Lower lobe of right lung (tissue), 2 donors: ENCODE measurements at regions not wholly inside any gene's neighbourhood (a gene's known extent, or its start where the extent isn't known, plus 50 kb on each side); places are given as distances from the start of the nearest gene placed in this dataset.

Experiments used
- ATAC-seq, 2 donors: fragments of 200-7000 bp; cut with Tn5 transposase; one replicate each; pipeline ENCODE4 v1.9.1; 2020 to 2022; ENCODE audit warnings: mild to moderate bottlenecking in 2 of 2, moderate library complexity in 2 of 2
- DNase-seq: peaks from one replicate; pipeline ENCODE4 v3.0.0-alpha.2; 2020
- H3K27ac ChIP-seq: fragments of 200-600 bp; one replicate; pipeline ENCODE4 v1.8.0; 2022
- H3K27me3 ChIP-seq: fragments of 200-600 bp; one replicate; pipeline ENCODE4 v1.8.0; 2022; ENCODE audit warnings: low read depth
- H3K36me3 ChIP-seq: fragments of 200-600 bp; one replicate; pipeline ENCODE4 v1.8.0; 2022; ENCODE audit warnings: mild to moderate bottlenecking
- H3K4me1 ChIP-seq: fragments of 200-600 bp; one replicate; pipeline ENCODE4 v1.8.0; 2022
- H3K4me3 ChIP-seq: fragments of 200-600 bp; one replicate; pipeline ENCODE4 v1.8.0; 2022; ENCODE audit warnings: mild to moderate bottlenecking
- H3K9me3 ChIP-seq: fragments of 200-600 bp; one replicate; pipeline ENCODE4 v1.8.0; 2022
- intact Hi-C: fragments of 100-400 bp; cut with DNase I; formaldehyde crosslinking; loops from one replicate; pipeline ENCODE4 v1.11.0; 2022
- TF ChIP-seq, protein P1 (sequence below): fragments of 200-600 bp; IDR thresholded peaks from one replicate; pipeline ENCODE4 v1.8.0; 2022; ENCODE audit warnings: antibody characterized with exemption, mild to moderate bottlenecking
- donor health status: DM: no; HTN: yes; CAD: no; lungs with severe emphysema.

DNA sequence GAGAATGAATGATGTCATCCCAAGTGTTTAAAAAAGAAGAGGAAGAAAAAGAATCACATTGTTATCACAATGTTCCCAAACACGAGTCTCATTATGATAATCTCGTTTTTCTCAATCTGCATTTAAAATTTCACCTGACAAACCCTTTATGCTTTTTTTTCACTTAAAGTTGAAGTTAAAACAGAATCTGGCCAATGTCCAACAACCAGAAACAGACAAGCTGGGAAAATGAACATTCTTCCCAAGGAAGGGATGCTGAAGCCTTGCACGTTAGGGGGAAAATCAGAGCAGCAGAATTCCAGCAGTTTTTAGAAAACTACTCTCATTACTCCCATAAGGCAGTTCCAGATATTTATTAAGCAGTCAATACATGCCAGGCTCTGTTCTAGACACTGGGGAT is 245.3 kb downstream of the TMEM182 start:
- no peak for DNase-seq

DNA sequence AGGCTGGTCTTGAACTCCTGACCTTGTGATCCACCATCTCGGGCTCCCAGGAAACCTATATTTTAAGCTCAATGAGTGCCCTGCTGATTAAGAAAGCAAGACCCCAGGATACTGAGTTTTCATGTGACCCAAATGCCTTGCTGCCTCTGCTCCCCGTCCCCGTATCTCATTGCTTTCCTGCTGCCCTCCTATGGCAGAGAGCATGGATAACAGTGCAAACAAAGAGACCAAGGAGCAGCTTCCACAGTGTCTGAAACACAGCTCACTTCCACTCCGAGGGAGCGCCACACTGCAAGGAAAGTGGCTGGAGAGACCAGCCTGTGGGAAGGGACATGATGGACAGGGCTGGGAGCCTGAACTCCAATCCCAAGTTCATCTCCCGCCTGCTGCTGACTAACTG is 246.8 kb downstream of the TMEM182 start:
- no peaks in the 10 kb centered on the region for H3K4me1 ChIP-seq
- intact Hi-C loops = no loop called here
- no peaks in the 10 kb centered on the region for H3K9me3 ChIP-seq
- H3K27me3 ChIP-seq = no peaks in the 10 kb centered on the region
- DNase-seq (no peak), ATAC-seq (no peak)
- TF ChIP-seq, protein P1, sequence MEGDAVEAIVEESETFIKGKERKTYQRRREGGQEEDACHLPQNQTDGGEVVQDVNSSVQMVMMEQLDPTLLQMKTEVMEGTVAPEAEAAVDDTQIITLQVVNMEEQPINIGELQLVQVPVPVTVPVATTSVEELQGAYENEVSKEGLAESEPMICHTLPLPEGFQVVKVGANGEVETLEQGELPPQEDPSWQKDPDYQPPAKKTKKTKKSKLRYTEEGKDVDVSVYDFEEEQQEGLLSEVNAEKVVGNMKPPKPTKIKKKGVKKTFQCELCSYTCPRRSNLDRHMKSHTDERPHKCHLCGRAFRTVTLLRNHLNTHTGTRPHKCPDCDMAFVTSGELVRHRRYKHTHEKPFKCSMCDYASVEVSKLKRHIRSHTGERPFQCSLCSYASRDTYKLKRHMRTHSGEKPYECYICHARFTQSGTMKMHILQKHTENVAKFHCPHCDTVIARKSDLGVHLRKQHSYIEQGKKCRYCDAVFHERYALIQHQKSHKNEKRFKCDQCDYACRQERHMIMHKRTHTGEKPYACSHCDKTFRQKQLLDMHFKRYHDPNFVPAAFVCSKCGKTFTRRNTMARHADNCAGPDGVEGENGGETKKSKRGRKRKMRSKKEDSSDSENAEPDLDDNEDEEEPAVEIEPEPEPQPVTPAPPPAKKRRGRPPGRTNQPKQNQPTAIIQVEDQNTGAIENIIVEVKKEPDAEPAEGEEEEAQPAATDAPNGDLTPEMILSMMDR = no peak
- no peak overlapping the region for H3K27ac ChIP-seq
- H3K4me3 ChIP-seq = no peak overlapping the region
- no peaks in the 10 kb centered on the region for H3K36me3 ChIP-seq

More for the DNA sequence above, 245.3 kb downstream of the TMEM182 start:
- TF ChIP-seq, protein P1 = no peak
- Histone ChIP-seq H3K27ac (no peak overlapping the region), H3K36me3 (no peaks in the 10 kb centered on the region), H3K4me1 (no peaks in the 10 kb centered on the region), H3K27me3 (no peaks in the 10 kb centered on the region), H3K4me3 (no peak overlapping the region), H3K9me3 (no peaks in the 10 kb centered on the region)
- ATAC-seq = no peak
- intact Hi-C loops = no loop called here

DNA sequence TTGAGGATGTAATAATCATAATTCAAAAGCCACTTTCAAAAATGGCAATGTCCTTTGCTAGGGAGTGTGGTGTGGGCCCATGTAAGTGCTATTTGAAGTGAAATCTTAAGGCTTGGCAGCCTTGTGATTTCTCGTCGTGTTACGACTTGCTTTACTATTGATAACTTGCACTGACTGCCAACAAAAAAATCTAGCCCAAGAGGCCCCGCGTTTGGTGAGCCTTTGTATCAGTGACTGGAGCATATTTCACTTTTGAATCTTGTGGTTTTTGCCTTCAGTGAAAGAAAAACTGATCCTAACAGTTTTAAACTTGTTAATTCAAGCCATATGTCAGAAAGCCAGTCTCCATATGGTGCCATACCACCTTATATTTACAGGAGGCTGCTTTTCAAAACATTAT is 248.0 kb downstream of the TMEM182 start:
- Histone ChIP-seq H3K36me3 (no peaks in the 10 kb centered on the region), H3K27me3 (no peaks in the 10 kb centered on the region), H3K4me1 (no peaks in the 10 kb centered on the region), H3K27ac (no peak overlapping the region), H3K9me3 (no peaks in the 10 kb centered on the region), H3K4me3 (no peak overlapping the region)
- DNase-seq (no peak), ATAC-seq (no peak)
- TF ChIP-seq, protein P1 = no peak
- intact Hi-C loops = no loop called here

DNA sequence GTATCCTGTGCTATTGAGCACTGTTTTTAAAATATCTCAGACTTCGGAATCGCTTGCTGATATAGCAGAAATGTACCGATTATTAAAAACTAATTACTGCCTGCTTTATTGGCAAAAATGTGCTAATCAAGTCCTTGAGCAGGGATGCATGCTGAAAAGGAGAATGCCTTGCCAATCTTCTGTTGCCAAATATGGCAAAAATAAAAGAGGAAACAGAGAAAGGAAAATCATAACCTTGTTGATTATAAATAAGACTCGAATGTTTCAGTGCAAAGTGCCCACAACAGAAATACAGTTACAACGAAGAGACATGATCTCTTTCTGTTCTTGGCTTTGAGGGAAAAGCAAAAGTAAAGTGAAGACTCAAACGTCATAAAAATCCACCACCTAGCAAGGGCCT is 248.5 kb downstream of the TMEM182 start:
- Histone ChIP-seq H3K4me1 (no peaks in the 10 kb centered on the region), H3K27ac (no peak overlapping the region), H3K4me3 (no peak overlapping the region), H3K36me3 (no peaks in the 10 kb centered on the region), H3K9me3 (no peaks in the 10 kb centered on the region), H3K27me3 (no peaks in the 10 kb centered on the region)
- ATAC-seq (no peak), DNase-seq (no peak)
- TF ChIP-seq, protein P1 = no peak
- intact Hi-C loops = no loop called here

DNA sequence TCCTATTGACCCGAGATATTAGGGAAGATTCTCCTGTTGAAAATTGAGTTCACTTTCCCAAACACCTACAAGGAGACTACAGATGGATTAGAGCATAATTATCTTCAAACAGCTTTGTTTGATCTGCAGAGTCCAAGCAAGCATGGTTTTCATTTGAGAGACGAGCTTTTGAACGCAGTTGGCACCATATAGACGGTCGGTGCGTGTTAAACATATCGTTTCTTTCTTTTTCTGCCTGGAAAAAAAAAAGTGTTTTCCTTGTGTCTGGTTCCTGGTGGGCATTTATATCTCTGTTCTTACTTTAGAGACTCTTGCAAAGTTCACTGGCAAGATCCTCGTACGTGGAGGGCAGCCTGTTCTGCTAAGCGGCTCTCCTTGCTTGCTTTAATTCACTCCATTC is 248.9 kb downstream of the TMEM182 start:
- Histone ChIP-seq H3K36me3 (no peaks in the 10 kb centered on the region), H3K4me3 (no peak overlapping the region), H3K27ac (no peak overlapping the region), H3K4me1 (no peaks in the 10 kb centered on the region), H3K9me3 (no peaks in the 10 kb centered on the region), H3K27me3 (no peaks in the 10 kb centered on the region)
- DNase-seq (no peak), ATAC-seq (no peak)
- TF ChIP-seq, protein P1 = no peak
- intact Hi-C loops = no loop called here

DNA sequence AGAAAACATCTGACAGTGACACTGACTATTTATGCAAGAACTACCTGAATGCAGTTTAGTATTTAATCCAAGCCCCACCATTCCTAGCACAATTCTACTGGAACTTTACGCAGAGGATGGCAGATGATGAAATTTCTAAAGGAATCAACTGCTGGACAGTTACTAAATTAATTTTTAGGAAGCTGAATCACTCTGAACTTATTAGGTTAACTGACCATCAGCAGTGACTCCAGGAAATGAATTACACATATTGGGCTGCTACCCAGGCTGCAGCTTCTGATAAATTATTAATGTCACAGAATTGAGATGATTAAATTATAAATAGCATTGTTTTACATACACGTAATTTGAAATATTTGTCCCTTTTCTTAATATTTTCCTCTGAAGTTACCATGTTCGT is 250.8 kb downstream of the TMEM182 start:
- H3K36me3 ChIP-seq = no peaks in the 10 kb centered on the region
- intact Hi-C loops = no loop called here
- no peak overlapping the region for H3K4me3 ChIP-seq
- TF ChIP-seq, protein P1 = no peak
- H3K27me3 ChIP-seq = no peaks in the 10 kb centered on the region
- H3K9me3 ChIP-seq = no peaks in the 10 kb centered on the region
- no peaks in the 10 kb centered on the region for H3K4me1 ChIP-seq
- no peak for ATAC-seq
- H3K27ac ChIP-seq = no peak overlapping the region
- no peak for DNase-seq
